ENCODE measurements at regions not wholly inside any gene's neighbourhood (a gene's known extent, or its start where the extent isn't known, plus 50 kb on each side); places are given as distances from the start of the nearest gene placed in this dataset.
"Not testable (repeated sequence)": the region's sequence is repeated elsewhere in the genome, so short reads cannot be mapped to it uniquely, and the experiment has no call there.

DNA sequence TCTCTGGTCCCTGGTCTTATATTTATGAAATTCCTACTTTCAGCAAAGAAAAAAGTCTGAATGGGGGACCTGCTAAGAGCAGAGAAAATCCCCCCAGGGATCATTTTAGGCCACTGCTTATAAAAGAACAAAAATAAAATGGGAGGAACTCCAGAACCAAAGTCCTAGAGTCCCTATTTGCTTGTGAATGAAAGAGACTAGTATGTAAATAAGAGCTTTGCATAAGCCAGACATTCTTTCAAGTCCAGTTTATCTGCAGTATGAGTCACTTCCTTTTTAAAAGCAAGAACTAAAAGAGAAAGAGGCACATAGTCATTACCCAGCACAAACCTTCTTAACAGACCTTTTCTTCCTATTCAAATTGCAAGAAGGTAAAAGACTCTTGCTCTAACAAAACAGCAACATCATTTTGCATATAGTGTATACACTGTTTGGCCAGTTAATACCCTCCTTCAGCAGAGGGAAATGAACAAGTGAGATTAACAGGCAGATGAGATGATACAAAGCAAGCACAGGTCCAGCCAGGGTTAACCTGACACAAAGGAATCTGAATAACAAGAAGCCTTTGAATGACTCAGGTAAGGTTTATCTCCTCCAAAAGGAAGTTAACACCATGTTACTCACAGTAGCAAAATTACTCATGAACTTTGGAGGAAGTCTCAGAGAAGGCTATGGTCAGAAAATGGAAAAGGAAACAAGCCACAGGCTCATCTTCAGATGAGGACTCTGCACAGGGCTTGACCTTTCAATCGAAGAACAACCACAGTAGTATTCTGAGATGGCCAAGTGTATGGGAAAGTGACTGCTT is 87.3 kb downstream of the PHLDA1 start:
- Histone ChIP-seq H3K4me2 (ENCODE audit: low read length) (no peak overlapping the region), H3K27ac (ENCODE audit: low read length) (no peak overlapping the region), H3K9ac (ENCODE audit: low read length) (no peak overlapping the region), H4K20me1 (ENCODE audit: insufficient read depth) (no peaks in the 10 kb centered on the region), H3K9me2 (ENCODE audit: insufficient read depth, low read length) (no peaks in the 10 kb centered on the region), H3F3A (ENCODE audit: insufficient read depth, low read length, poor library complexity, severe bottlenecking) (no peaks in the 10 kb centered on the region), H3K27me3 (ENCODE audit: insufficient read depth, low read depth, low read length) (no peaks in the 10 kb centered on the region), H3K9me3 (ENCODE audit: low read length) (no peaks in the 10 kb centered on the region), H3K36me3 (ENCODE audit: insufficient read depth, low read length) (no peaks in the 10 kb centered on the region), H3K4me3 (ENCODE audit: low read length) (no peak overlapping the region), H2AFZ (ENCODE audit: low read depth, low read length) (no peak overlapping the region), H3K79me2 (replicated peaks; ENCODE audit: insufficient read depth, low read length) (no peaks in the 10 kb centered on the region)
- TF ChIP-seq POLR2AphosphoS5 (IDR thresholded peaks at IDR 0.05) (no peak), TAF1 (IDR thresholded peaks at IDR 0.05; ENCODE audit: low read depth) (no peak), EZH2 (IDR thresholded peaks at IDR 0.05; ENCODE audit: borderline replicate concordance, insufficient read depth, low read length, poor library complexity, severe bottlenecking) (no peak), EP300 (conservative IDR thresholded peaks at IDR 0.05; ENCODE audit: poor library complexity, severe bottlenecking) (no peak), SMC3 (conservative IDR thresholded peaks at IDR 0.05; ENCODE audit: poor library complexity) (no peak), CTCF (IDR thresholded peaks at IDR 0.05; ENCODE audit: poor library complexity, severe bottlenecking) (no peak), MXI1 (conservative IDR thresholded peaks at IDR 0.05; ENCODE audit: poor library complexity, severe bottlenecking) (no peak), REST (IDR thresholded peaks at IDR 0.05; ENCODE audit: borderline replicate concordance) (no peak), RAD21 (conservative IDR thresholded peaks at IDR 0.05) (no peak)

- TF ChIP-seq MXI1 (conservative IDR thresholded peaks at IDR 0.05; ENCODE audit: poor library complexity, severe bottlenecking): no peak
- TF ChIP-seq REST (IDR thresholded peaks at IDR 0.05; ENCODE audit: borderline replicate concordance): no peak
- no peak for TF ChIP-seq CTCF (IDR thresholded peaks at IDR 0.05; ENCODE audit: poor library complexity, severe bottlenecking)
- TF ChIP-seq POLR2AphosphoS5 (IDR thresholded peaks at IDR 0.05): no peak
- no peak for TF ChIP-seq RAD21 (conservative IDR thresholded peaks at IDR 0.05)
- TF ChIP-seq EP300 (conservative IDR thresholded peaks at IDR 0.05; ENCODE audit: poor library complexity, severe bottlenecking): no peak
- no peak for TF ChIP-seq EZH2 (IDR thresholded peaks at IDR 0.05; ENCODE audit: borderline replicate concordance, insufficient read depth, low read length, poor library complexity, severe bottlenecking)
- no peak for TF ChIP-seq TAF1 (IDR thresholded peaks at IDR 0.05; ENCODE audit: low read depth)
- TF ChIP-seq SMC3 (conservative IDR thresholded peaks at IDR 0.05; ENCODE audit: poor library complexity): no peak
- no peak overlapping the region for H3K9ac ChIP-seq (ENCODE audit: low read length)
- H2AFZ ChIP-seq (ENCODE audit: low read depth, low read length): no peak overlapping the region
- no peaks in the 10 kb centered on the region for H3K27me3 ChIP-seq (ENCODE audit: insufficient read depth, low read depth, low read length)
- no peaks in the 10 kb centered on the region for H3K79me2 ChIP-seq (replicated peaks; ENCODE audit: insufficient read depth, low read length)
- H3F3A ChIP-seq (ENCODE audit: insufficient read depth, low read length, poor library complexity, severe bottlenecking): no peaks in the 10 kb centered on the region
- H3K4me2 ChIP-seq (ENCODE audit: low read length): no peak overlapping the region
- H3K36me3 ChIP-seq (ENCODE audit: insufficient read depth, low read length): no peaks in the 10 kb centered on the region
- H3K27ac ChIP-seq (ENCODE audit: low read length): no peak overlapping the region
- no peaks in the 10 kb centered on the region for H3K9me2 ChIP-seq (ENCODE audit: insufficient read depth, low read length)
- H3K9me3 ChIP-seq (ENCODE audit: low read length): no peaks in the 10 kb centered on the region
- H3K4me3 ChIP-seq (ENCODE audit: low read length): no peak overlapping the region
- no peaks in the 10 kb centered on the region for H4K20me1 ChIP-seq (ENCODE audit: insufficient read depth)
Measured at GRCh38 chr12:75943730-75944096, 87.9 kb downstream of the PHLDA1 start.

DNA sequence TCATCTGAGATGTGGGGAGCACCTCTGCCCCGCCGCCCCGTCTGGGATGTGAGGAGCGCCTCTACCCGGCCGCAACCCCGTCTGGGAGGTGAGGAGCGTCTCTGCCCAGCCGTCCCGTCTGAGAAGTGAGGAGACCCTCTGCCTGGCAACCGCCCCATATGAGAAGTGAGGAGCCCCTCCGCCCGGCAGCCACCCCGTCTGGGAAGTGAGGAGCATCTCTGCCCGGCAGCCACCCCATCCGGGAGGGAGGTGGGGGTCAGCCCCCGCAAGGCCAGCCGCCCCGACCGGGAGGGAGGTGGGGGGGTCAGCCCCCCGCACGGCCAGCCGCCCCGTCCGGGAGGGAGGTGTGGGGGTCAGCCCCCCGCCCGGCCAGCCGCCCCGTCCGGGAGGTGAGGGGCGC is 89.9 kb downstream of the PHLDA1 start:
- not testable (repeated sequence) for H4K20me1 ChIP-seq (ENCODE audit: insufficient read depth)

More for the DNA sequence above, 89.9 kb downstream of the PHLDA1 start:
- H3K9me3 ChIP-seq (ENCODE audit: low read length); H3K9me2 ChIP-seq (ENCODE audit: insufficient read depth, low read length); H3K27me3 ChIP-seq (ENCODE audit: insufficient read depth, low read depth, low read length); H3K4me3 ChIP-seq (ENCODE audit: low read length); H3K36me3 ChIP-seq (ENCODE audit: insufficient read depth, low read length); H3F3A ChIP-seq (ENCODE audit: insufficient read depth, low read length, poor library complexity, severe bottlenecking); H3K27ac ChIP-seq (ENCODE audit: low read length); H3K9ac ChIP-seq (ENCODE audit: low read length); H3K4me2 ChIP-seq (ENCODE audit: low read length); H2AFZ ChIP-seq (ENCODE audit: low read depth, low read length); H3K79me2 ChIP-seq (replicated peaks; ENCODE audit: insufficient read depth, low read length): not testable (repeated sequence)

All from neural cell (in vitro differentiated cells).